Spleen (tissue), 11 donors: ENCODE measurements at regions not wholly inside any gene's neighbourhood (a gene's known extent, or its start where the extent isn't known, plus 50 kb on each side); places are given as distances from the start of the nearest gene placed in this dataset.

Source experiments
- DNase-seq: peaks from one replicate; pipeline ENCODE4 v3.0.0-alpha.2; 2020
- H3K27ac ChIP-seq, 8 donors: fragments of 200-600 bp; sonication (generic) in 7 of 8; 1 replicate in 4 of 8; 2 replicates in 4 of 8; pipeline versions ENCODE4 v1.5.0 to v1.8.0; 2016 to 2021; ENCODE audit warnings: inconsistent platforms in 4 of 8, mild to moderate bottlenecking in 4 of 8, moderate library complexity in 1 of 8
- H3K27me3 ChIP-seq, 7 donors: fragments of 200-600 bp; sonication (generic) in 6 of 7; replicated peaks in 1 of 7; 1 replicate in 4 of 7; 2 replicates in 3 of 7; pipeline versions ENCODE4 v1.5.0 to v1.8.0; 2016 to 2021; ENCODE audit warnings: inconsistent platforms in 3 of 7, mild to moderate bottlenecking in 1 of 7
- H3K36me3 ChIP-seq, 6 donors: fragments of 200-600 bp; sonication (generic) in 5 of 6; 1 replicate in 4 of 6; 2 replicates in 2 of 6; pipeline versions ENCODE4 v1.5.0 to v1.8.0; 2016 to 2021; ENCODE audit warnings: inconsistent platforms in 2 of 6
- H3K4me1 ChIP-seq, 6 donors: fragments of 200-600 bp; sonication (generic) in 5 of 6; 1 replicate in 3 of 6; 2 replicates in 3 of 6; pipeline versions ENCODE4 v1.5.0 to v1.8.0; 2016 to 2021; ENCODE audit warnings: inconsistent platforms in 3 of 6
- H3K4me3 ChIP-seq, 8 donors: fragments of 200-600 bp; sonication (generic) in 7 of 8; 1 replicate in 4 of 8; 2 replicates in 4 of 8; pipeline versions ENCODE4 v1.5.0 to v1.8.0; 2016 to 2021; ENCODE audit warnings: inconsistent platforms in 4 of 8, mild to moderate bottlenecking in 4 of 8, moderate library complexity in 2 of 8
- H3K9me3 ChIP-seq, 8 donors: fragments of 200-600 bp; sonication (generic) in 7 of 8; 1 replicate in 4 of 8; 2 replicates in 4 of 8; pipeline versions ENCODE4 v1.5.0 to v1.8.0; 2016 to 2021; ENCODE audit warnings: inconsistent platforms in 4 of 8
- POLR2A ChIP-seq, 3 donors: fragments of 450-650 bp; IDR thresholded peaks; one replicate each; pipeline ENCODE4 v1.5.1; 2017; ENCODE audit warnings: antibody characterized with exemption in 3 of 3, mild to moderate bottlenecking in 1 of 3
- POLR2AphosphoS5 ChIP-seq, 3 donors: sonication (generic); formaldehyde crosslinking; IDR thresholded peaks; one replicate each; pipeline ENCODE4 v1.5.1; 2017; ENCODE audit warnings: antibody characterized with exemption in 3 of 3
- WGBS, 5 donors: extraction: QIAGEN DNeasy Blood & Tissue Kit in 3 of 5; methylation state at CpG; one replicate each; pipeline versions ENCODE4 v1.1.5 to v1.1.7; 2013 to 2018; 5-methylcytosine and 5-hydroxymethylcytosine counted together
- intact Hi-C: fragments of 100-400 bp; cut with DNase I; formaldehyde crosslinking; loops from one replicate; pipeline ENCODE4 v1.15.0; 2023; ENCODE audit warnings: low total_unique reads
- TF ChIP-seq, protein P1 (sequence below), 11 experiments: fragments of 200-600 bp in 7 of 11; fragments of 450-650 bp in 4 of 11; sonication (generic) in 4 of 11; IDR thresholded peaks in 8 of 11; conservative IDR thresholded peaks in 3 of 11; 1 replicate in 7 of 11; 2 replicates in 4 of 11; pipeline versions ENCODE4 v1.4.0 to v1.8.0; 2016 to 2021; ENCODE audit warnings: antibody characterized with exemption in 11 of 11, inconsistent platforms in 4 of 11, mild to moderate bottlenecking in 1 of 11
- donor health status: healthy with polysubstance abuse.
- donor health status: DM: no; HTN: no; CAD: no; lungs with moderate emphysema.
- donor health status: DM: no; HTN: no; CAD: no.
- donor health status: Bipolar disorder and iron deficiency.
- donor health status: healthy.
- donor health status: DM: no; HTN: no; CAD: no.
- donor health status: DM: yes; HTN: yes; CAD: no.

DNA sequence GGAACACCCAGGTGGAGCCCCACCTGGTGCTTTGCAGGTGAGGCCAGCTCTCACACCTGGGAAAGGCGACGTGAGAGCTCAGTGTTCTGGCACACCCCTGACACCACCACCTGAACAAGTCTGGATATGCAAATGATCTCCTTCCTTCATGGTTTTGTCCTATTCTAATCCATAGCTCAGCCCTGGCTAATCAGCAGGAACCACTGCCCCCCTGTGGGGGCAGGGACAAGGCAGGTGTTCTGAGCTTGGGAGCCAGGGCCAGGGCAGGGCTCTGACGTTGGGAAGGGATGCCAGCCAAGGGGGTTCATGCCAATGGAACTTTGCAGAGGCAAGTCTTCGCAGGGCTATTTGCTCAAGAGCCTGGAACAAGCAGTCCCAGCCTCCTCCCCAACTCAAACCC is 144.2 kb downstream of the TRIM29 start:
- Histone ChIP-seq H3K4me1 (no peaks in the 10 kb centered on the region), H3K4me3 (no peak overlapping the region), H3K36me3 (no peaks in the 10 kb centered on the region), H3K27ac (no peak overlapping the region), H3K9me3 (no peaks in the 10 kb centered on the region), H3K27me3 (peaks cover 0 to 51% (median 0%) of the 10 kb centered on the region in 7 donors)
- 65 to 83% (median 73%) methylated on average over 3 to 4 of the region's 4 CpGs for WGBS, 5 donors
- intact Hi-C loops = no loop called here
- no peak for TF ChIP-seq POLR2AphosphoS5 (IDR thresholded peaks at IDR 0.05)
- TF ChIP-seq, protein P1, sequence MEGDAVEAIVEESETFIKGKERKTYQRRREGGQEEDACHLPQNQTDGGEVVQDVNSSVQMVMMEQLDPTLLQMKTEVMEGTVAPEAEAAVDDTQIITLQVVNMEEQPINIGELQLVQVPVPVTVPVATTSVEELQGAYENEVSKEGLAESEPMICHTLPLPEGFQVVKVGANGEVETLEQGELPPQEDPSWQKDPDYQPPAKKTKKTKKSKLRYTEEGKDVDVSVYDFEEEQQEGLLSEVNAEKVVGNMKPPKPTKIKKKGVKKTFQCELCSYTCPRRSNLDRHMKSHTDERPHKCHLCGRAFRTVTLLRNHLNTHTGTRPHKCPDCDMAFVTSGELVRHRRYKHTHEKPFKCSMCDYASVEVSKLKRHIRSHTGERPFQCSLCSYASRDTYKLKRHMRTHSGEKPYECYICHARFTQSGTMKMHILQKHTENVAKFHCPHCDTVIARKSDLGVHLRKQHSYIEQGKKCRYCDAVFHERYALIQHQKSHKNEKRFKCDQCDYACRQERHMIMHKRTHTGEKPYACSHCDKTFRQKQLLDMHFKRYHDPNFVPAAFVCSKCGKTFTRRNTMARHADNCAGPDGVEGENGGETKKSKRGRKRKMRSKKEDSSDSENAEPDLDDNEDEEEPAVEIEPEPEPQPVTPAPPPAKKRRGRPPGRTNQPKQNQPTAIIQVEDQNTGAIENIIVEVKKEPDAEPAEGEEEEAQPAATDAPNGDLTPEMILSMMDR (IDR thresholded peaks at IDR 0.05 in 8 of 11, conservative IDR thresholded peaks at IDR 0.05 in 3 of 11) = no peak
- no peak for TF ChIP-seq POLR2A (IDR thresholded peaks at IDR 0.05)
- DNase-seq = no peak

DNA sequence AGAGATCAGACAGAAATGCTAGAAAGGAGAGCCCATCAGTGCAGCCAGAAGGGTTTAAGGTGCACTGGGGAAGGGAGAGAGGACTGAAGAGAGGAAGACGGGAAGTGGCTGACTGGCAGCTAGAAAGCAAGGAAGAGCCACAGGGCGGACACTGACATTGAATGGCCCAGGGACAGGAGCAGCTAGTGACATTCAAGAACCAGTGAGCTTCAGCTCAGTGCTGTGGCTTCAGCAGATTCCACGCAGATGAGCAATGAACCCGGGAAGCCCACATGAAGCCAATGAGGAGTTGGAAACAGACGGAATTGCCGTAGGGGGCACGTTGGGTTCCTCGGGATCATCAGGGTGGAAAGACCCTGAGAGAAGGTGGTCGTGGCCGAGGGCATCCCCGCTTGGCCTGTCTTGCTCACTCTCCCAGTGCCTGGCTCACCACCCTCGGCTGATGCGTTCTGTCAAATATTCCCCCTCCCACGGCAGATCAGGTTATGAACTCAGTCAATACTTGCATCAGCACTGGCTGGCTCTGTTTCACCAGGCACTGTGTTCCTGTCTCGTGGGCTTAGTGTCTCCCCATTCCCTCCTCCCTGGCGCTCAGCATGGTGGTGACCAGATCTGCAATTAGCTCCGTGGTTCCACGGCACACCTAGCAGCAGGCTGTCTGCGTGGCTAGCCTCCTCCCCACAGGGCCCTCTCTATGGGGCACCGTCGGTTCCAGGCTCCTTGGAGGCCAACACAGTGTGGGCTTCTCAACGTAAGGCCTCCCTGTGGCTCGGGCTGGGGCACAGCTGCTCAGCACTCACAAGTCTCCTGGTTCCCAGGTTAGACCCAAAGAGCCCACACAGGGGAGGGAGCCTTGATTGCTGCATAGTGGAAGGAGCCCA is 145.5 kb downstream of the TRIM29 start:
- no peaks in the 10 kb centered on the region for H3K4me1 ChIP-seq
- TF ChIP-seq POLR2A (IDR thresholded peaks at IDR 0.05) (no peak), POLR2AphosphoS5 (IDR thresholded peaks at IDR 0.05) (no peak)
- TF ChIP-seq, protein P1 (IDR thresholded peaks at IDR 0.05 in 8 of 11, conservative IDR thresholded peaks at IDR 0.05 in 3 of 11) = no peak
- WGBS, 5 donors = 82 to 93% (median 83%) methylated on average over 22 to 23 of the region's 23 CpGs
- H3K36me3 ChIP-seq = no peaks in the 10 kb centered on the region
- H3K27ac ChIP-seq = no peak overlapping the region
- DNase-seq = peak; percentile 52
- no peak overlapping the region for H3K4me3 ChIP-seq
- no peaks in the 10 kb centered on the region for H3K9me3 ChIP-seq
- intact Hi-C loops = no loop called here
- H3K27me3 ChIP-seq = peaks cover 0 to 51% (median 0%) of the 10 kb centered on the region in 7 donors

DNA sequence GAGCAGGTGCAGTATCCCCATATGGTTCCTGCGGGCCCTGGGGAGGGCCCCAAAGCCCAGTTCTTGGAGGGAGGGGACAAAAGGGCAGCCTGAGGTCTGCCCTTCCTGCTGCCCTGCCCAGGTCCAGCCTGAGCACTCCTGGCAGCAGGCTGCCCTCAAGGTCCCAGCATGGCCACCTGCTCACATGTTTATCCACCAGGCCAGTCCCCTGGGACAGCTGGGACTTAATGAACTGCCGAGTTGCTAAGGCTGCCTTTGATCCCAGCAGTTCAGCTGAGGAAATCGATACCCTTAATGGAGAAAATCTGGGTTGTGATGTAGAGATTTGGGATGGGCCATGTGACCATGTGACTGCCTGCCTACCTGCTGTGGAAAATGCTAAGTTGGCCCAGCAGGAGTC is 146.2 kb downstream of the TRIM29 start:
- Histone ChIP-seq H3K9me3 (no peaks in the 10 kb centered on the region), H3K36me3 (no peaks in the 10 kb centered on the region), H3K4me1 (no peaks in the 10 kb centered on the region), H3K27me3 (peaks cover 0 to 51% (median 0%) of the 10 kb centered on the region in 7 donors), H3K27ac (no peak overlapping the region), H3K4me3 (no peak overlapping the region)
- WGBS, 5 donors = 66 to 88% (median 74%) methylated on average over 2 to 3 of the region's 3 CpGs
- DNase-seq = peak; percentile 51
- no peak for TF ChIP-seq POLR2AphosphoS5 (IDR thresholded peaks at IDR 0.05)
- no peak for TF ChIP-seq POLR2A (IDR thresholded peaks at IDR 0.05)
- intact Hi-C loops = no loop called here

DNA sequence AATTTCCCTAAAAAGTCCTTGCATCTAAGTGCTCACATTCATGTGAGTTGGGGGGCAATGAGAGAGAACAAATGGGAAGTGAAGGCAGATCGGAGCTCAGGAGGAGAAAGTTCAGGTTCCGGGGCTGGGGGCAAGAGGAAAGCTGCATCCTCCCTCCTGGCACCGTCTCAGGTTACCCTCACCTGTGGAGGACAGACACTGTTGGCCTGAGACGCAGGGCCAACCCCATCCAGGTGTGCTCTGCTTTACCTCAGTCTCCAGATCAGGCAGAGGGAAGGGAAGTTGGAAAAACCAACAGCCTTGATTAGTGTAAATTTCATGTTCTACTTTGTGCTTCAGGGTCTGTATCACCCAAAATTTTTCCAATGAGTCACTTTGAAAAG is 146.9 kb downstream of the TRIM29 start:
- H3K4me3 ChIP-seq = no peak overlapping the region
- DNase-seq = no peak
- 83 to 93% (median 88%) methylated on average over 4 of the region's 4 CpGs for WGBS, 5 donors

DNA sequence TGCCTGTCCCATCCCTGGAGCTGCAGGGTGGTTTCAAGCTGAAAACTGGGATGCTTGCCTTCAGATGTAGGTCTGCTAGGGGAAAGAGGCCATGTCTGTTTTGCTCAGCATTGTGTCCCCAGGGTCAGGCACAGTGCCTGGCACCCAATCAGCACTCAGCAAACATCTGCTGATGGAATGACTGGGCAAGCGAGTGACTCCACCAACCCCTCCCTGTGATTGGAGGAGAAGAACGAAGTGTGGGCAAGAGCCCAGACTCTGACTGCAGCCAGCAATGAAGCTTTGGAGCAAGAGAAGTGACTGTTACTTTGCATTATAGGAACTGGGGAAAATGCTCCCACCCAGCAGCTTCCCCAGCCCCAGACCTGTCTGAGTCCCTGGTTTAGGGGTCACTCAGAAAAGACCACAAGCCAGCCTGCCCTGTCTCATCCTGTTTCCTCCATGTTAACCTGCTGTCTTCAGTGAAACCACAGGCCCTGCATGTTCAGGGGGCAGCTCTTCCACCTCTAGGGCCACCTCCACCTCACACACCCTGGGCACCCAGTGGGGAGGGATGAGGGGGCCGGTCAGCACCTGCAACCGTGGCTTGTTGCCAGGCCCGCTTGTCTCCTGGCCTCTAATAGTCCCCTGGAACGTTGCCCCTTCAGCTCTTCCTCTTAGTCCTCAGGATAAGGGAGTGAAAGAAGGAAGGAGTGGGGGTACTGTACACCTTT is 147.4 kb downstream of the TRIM29 start:
- Histone ChIP-seq H3K4me3 (no peak overlapping the region), H3K27me3 (peaks cover 0 to 50% (median 0%) of the 10 kb centered on the region in 7 donors), H3K4me1 (no peaks in the 10 kb centered on the region), H3K9me3 (no peaks in the 10 kb centered on the region), H3K36me3 (no peaks in the 10 kb centered on the region), H3K27ac (no peak overlapping the region)
- intact Hi-C loops = no loop called here
- no peak for TF ChIP-seq POLR2AphosphoS5 (IDR thresholded peaks at IDR 0.05)
- TF ChIP-seq, protein P1 (IDR thresholded peaks at IDR 0.05 in 8 of 11, conservative IDR thresholded peaks at IDR 0.05 in 3 of 11) = no peak
- 72 to 78% (median 74%) methylated on average over 4 to 6 of the region's 6 CpGs for WGBS, 5 donors
- DNase-seq = no peak

More for the DNA sequence above, 146.9 kb downstream of the TRIM29 start:
- H3K4me1 ChIP-seq = no peaks in the 10 kb centered on the region
- H3K27ac ChIP-seq = no peak overlapping the region
- H3K36me3 ChIP-seq = no peaks in the 10 kb centered on the region
- intact Hi-C loops = no loop called here
- H3K27me3 ChIP-seq = peaks cover 0 to 49% (median 0%) of the 10 kb centered on the region in 7 donors
- H3K9me3 ChIP-seq = no peaks in the 10 kb centered on the region
- TF ChIP-seq POLR2A (IDR thresholded peaks at IDR 0.05) (no peak), POLR2AphosphoS5 (IDR thresholded peaks at IDR 0.05) (no peak)
